HG03571 (cell line): ENCODE measurements at regions not wholly inside any gene's neighbourhood (a gene's known extent, or its start where the extent isn't known, plus 50 kb on each side); places are given as distances from the start of the nearest gene placed in this dataset.

Experiments
- ATAC-seq: cut with Tn5 transposase; IDR thresholded peaks from one replicate; pipeline ENCODE4 v1.9.1; 2021; ENCODE audit not compliant: unreplicated experiment

DNA sequence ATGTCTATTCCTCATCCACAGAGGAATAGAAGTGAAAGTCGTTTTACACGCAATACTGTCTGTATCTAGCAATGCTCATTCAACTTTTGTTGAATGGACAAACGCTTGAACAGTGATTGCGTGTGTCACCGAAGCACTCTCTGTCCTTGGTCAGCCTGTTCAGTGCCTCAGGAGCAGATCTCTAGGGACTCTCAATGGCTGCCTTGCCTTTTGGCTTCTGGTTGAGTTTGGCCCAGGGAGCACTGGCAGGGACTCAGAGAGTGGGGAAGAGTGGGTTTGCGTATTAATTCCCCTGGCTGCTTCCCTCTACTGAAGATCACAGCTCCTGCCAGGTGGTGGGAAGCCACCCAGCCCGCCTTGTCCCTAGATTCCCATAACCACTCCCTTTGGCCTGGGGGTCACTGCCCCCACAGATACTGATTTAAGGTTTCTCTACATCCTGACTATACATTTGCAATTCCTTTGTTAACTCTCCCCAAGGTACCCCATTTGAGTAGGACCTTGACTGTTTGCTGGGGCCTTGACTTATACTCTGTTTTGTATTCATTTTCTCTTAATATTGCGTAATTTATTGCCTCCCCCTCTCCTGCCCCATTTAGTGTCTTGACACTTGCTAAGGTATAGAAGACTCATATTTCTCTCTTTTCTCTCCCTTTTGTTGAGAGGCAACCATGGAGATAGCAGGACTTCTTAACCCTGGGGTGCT lies 61.7 kb upstream of the USP24 start:
- ATAC-seq: no peak

DNA sequence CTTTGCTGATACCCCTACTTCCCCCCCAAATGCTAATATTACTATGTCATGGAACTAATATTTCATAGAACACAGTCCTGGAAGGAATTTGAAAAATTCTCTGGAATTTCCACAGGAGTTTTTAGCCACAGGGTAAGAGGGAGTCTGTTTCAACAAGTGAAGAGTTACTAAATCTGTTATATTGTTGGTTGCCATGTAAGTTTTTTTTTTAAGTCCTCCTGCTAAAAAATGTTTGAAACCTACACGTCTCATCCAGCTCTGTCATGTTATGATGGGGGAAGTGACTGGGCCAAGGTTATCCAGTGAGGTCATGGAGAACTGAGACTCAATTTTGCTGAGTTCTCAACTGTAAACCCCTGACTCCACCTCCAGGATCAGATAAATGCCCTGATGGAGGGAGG lies 60.8 kb upstream of the USP24 start:
- no peak for ATAC-seq

DNA sequence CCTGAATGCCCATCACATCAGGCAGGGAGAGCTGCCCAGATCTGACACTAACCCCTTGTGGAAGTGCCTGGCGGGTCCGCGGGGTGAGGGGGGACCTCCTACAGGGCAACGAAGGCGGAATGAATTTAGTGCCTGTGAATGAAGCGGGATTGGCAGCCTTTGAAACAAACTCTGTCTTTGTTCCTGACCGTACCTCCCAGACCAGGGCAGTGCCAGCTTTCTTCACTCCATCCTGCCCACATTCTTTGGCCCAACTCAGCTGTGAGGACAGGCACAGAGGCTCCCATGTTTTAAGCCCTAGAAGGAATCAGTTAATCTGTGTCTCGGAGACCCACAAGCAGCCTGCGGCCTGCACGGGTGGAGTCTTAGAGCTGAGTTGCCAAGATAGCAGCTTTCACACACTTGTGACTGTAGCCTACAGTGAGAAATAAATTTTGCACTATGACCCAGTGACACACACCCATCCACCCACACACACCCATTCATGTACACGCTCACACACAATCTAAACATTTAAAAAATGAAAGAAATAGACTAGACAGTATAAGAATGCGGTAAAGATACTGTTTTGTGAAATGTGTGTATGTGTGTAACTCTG lies 60.1 kb upstream of the USP24 start:
- ATAC-seq: no peak

DNA sequence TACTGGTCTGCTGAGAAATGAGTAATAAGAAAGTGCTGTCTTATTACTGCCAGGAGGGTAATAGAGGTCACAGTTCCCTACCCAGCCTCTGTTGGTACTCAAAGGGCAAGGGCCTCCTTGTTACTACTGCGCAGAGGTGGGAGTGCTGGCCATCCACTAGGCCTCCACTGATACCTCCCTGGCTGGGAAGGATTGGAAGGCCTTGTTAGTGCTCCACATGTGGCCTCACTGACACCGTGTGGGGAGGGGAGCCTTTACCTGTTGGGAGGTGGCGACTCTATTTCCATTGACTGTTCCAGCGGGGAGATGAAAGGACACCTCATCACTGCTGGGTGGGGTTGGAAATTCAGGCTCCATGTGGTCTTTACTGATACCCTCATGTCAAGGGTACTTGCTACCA lies 57.8 kb upstream of the USP24 start:
- no peak for ATAC-seq
